ENCODE measurements at regions not wholly inside any gene's neighbourhood (a gene's known extent, or its start where the extent isn't known, plus 50 kb on each side); places are given as distances from the start of the nearest gene placed in this dataset.

DNA sequence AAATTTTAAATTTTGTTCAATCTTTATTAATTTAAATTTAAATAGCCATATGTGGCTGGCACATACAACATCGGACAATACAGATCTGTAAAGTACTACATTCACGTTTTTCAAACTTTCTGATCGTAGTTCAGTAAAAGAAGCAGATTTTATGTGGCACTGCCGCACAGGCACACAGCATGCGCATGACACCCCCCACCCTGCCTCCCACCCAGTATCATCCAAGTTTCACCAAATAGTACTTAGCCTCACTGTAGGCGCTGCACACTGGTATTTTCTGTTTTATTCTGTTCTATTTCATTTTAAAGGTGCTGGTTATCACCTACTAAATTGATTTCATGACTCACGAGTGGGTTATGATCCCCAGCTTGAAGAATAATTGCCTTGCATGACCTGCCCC is 159.9 kb downstream of the HIPK3 start:
- H3K27me3 Mint-ChIP-seq, result peaks cover 18% of the 10 kb centered on the region
- H3K36me3 Mint-ChIP-seq, result no peaks in the 10 kb centered on the region
- H3K9me3 Mint-ChIP-seq, result no peaks in the 10 kb centered on the region
- no peak overlapping the region for H3K27ac Mint-ChIP-seq
- DNase-seq, result no peak
- no peaks in the 10 kb centered on the region for H3K4me1 Mint-ChIP-seq
- no peak overlapping the region for H3K4me3 Mint-ChIP-seq

DNA sequence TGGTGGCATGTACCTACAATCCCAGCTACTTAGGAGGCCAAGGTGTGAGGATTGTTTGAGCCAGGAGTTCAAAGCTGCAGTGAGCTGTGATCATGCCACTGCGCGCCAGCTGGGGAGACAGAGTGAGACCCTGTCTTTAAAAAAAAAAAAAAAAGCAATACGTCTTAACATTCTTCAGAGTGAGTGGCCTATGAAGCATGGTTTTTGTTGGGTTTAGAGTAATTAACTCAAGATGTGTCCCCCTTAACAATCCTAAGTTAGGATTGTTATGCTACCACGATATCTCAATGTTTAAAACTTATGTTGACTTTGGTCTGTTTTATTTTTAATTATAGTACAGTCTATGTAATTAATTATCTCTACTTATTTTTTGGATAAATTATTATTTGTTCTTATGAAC is 156.1 kb downstream of the HIPK3 start:
- no peak for DNase-seq
- Mint-ChIP-seq H3K27me3 (peaks cover 23% of the 10 kb centered on the region), H3K27ac (no peak overlapping the region), H3K4me1 (no peaks in the 10 kb centered on the region), H3K36me3 (no peaks in the 10 kb centered on the region), H3K9me3 (no peaks in the 10 kb centered on the region), H3K4me3 (no peak overlapping the region)

DNA sequence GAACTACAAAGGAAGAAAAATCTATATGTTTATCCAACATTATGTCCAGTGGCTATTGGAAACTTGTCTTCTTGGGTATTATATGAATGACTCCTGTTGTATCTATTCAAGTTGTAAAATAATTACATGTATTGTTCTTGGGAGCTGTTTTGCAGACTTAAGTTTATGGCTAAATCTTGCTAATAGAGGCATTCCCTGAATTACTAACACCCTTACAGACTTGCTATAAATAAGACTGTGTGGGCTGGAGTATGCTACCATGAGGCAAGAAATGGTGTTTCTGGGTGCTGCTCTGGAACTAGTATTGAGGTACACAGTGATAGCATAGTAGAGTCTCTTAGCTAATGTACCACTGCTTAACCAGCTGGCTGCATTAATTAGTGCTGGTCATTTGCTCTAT is 155.1 kb downstream of the HIPK3 start:
- H3K27me3 Mint-ChIP-seq, result peaks cover 17% of the 10 kb centered on the region
- H3K9me3 Mint-ChIP-seq, result no peaks in the 10 kb centered on the region
- no peaks in the 10 kb centered on the region for H3K36me3 Mint-ChIP-seq
- H3K4me1 Mint-ChIP-seq, result no peaks in the 10 kb centered on the region
- H3K27ac Mint-ChIP-seq, result no peak overlapping the region
- H3K4me3 Mint-ChIP-seq, result no peak overlapping the region
- DNase-seq, result no peak

DNA sequence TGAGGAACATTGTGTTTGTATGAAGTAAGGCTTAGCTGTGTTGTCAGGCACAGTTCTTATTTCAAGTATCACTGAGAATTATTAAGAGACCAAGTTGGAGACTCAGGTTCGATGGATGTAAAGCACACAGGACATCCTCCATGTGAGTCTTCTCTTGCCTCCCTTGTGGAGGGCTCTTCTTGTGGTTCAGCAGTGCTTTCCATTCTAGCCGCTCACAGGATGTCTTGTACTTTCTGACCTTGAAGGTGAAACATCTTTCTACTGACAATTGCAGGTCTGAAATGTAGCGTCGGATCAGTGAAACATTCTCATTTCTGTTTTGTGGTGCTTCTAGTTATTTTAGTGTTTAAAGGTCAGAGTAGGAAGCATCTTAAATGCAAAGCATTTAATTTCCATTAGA is 154.6 kb downstream of the HIPK3 start:
- no peaks in the 10 kb centered on the region for H3K4me1 Mint-ChIP-seq
- no peak overlapping the region for H3K27ac Mint-ChIP-seq
- H3K36me3 Mint-ChIP-seq, result no peaks in the 10 kb centered on the region
- H3K27me3 Mint-ChIP-seq, result peaks cover 17% of the 10 kb centered on the region
- no peaks in the 10 kb centered on the region for H3K9me3 Mint-ChIP-seq
- no peak overlapping the region for H3K4me3 Mint-ChIP-seq
- DNase-seq, result no peak

DNA sequence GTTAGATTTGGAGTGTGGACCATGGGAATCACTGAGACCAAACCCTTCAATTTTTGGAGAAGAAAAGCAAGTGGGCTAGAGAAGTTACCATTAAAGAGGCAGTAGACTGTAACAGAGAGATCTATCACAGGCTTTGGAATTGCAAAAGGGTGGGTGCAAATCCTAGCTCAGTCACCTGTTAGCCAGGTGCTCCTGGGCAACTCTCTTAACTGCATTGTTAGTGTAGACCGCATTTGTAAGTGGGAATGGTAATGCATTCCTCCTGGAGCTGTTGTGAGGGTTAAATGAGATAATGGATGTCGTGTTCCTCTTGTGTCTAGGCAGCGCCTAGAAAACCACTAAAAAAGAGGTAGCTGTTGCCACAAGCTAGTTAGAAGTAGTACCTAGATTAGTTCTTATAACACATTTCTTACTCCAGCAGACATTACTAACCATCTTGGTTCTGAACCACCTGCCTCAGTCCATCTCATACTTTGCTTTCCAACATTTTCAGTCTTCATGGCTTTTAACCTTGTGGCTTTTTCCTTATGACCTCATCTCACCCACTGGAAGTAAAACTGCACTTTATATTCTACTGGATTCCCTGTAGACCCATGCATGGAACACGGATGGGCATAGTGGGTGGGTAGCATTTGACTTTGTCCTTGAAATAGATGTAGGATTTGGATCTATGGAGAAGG is 153.0 kb downstream of the HIPK3 start:
- Mint-ChIP-seq H3K27ac (no peak overlapping the region), H3K27me3 (peaks cover 17% of the 10 kb centered on the region), H3K9me3 (no peaks in the 10 kb centered on the region), H3K4me1 (no peaks in the 10 kb centered on the region), H3K36me3 (no peaks in the 10 kb centered on the region), H3K4me3 (no peak overlapping the region)
- no peak for DNase-seq

All from activated naive CD8-positive, alpha-beta T cell treated with anti-CD3 and anti-CD28 coated beads for 36 hours (primary cell).